Epithelial cell of esophagus (primary cell): ENCODE measurements at regions not wholly inside any gene's neighbourhood (a gene's known extent, or its start where the extent isn't known, plus 50 kb on each side); places are given as distances from the start of the nearest gene placed in this dataset.

Experiments
- DNase-seq: peaks from one replicate; pipeline ENCODE4 v3.0.0; 2010; ENCODE audit warnings: low read depth
- H3K4me3 ChIP-seq: 2 replicates; pipeline ENCODE4 v1.5.1; 2011; ENCODE audit warnings: mild to moderate bottlenecking, low read length, control low read depth
- CTCF ChIP-seq: IDR thresholded peaks from 2 replicates; pipeline ENCODE4 v1.5.1; 2011; ENCODE audit warnings: low read depth, mild to moderate bottlenecking, low read length, control low read depth, inconsistent platforms; ENCODE audit not compliant: insufficient read depth; ENCODE audit errors: missing control alignments

GRCh38 chr9:21609506-21609905 is 127.4 kb upstream of the IFNE start:
- no peak for DNase-seq
- no peak for TF ChIP-seq CTCF

GRCh38 chr9:21611891-21612290 is 129.8 kb upstream of the IFNE start:
- H3K4me3 ChIP-seq, result no peak overlapping the region
- peak; percentile 87 for DNase-seq

More at GRCh38 chr9:21609506-21609905, 127.4 kb upstream of the IFNE start:
- H3K4me3 ChIP-seq, result no peak overlapping the region

GRCh38 chr9:21615018-21615417 is 132.9 kb upstream of the IFNE start:
- DNase-seq, result no peak
- no peak overlapping the region for H3K4me3 ChIP-seq
- TF ChIP-seq CTCF, result no peak

More at GRCh38 chr9:21611891-21612290, 129.8 kb upstream of the IFNE start:
- TF ChIP-seq CTCF, result no peak

- no peak overlapping the region for H3K4me3 ChIP-seq
- DNase-seq, result no peak
- no peak for TF ChIP-seq CTCF
These were observed 133.3 kb upstream of the IFNE start for GRCh38 chr9:21615446-21615845.

GRCh38 chr9:21616082-21616778 is 134.1 kb upstream of the IFNE start:
- no peak for TF ChIP-seq CTCF
- no peak overlapping the region for H3K4me3 ChIP-seq
- peak; percentile 98 for DNase-seq

GRCh38 chr9:21624675-21625644 is 142.8 kb upstream of the IFNE start:
- no peak overlapping the region for H3K4me3 ChIP-seq
- TF ChIP-seq CTCF, result no peak
- DNase-seq, result no peak
